ENCODE measurements at regions not wholly inside any gene's neighbourhood (a gene's known extent, or its start where the extent isn't known, plus 50 kb on each side); places are given as distances from the start of the nearest gene placed in this dataset.
"Not testable (repeated sequence)": the region's sequence is repeated elsewhere in the genome, so short reads cannot be mapped to it uniquely, and the experiment has no call there.

- DNase-seq: no peak
These were observed 260.6 kb downstream of the ANAPC1 start for GRCh38 chr2:111623380-111623779.

GRCh38 chr2:111624411-111625156 lies 259.4 kb downstream of the ANAPC1 start:
- DNase-seq: no peak

GRCh38 chr2:111625157-111625537 lies 258.8 kb downstream of the ANAPC1 start:
- DNase-seq: not testable (repeated sequence)

GRCh38 chr2:111626037-111626864 lies 257.7 kb downstream of the ANAPC1 start:
- no peak for DNase-seq

- DNase-seq: no peak
These were observed 257.2 kb downstream of the ANAPC1 start for GRCh38 chr2:111626865-111627163.

GRCh38 chr2:111627256-111627655 lies 256.7 kb downstream of the ANAPC1 start:
- no peak for DNase-seq

- no peak for DNase-seq
These were observed 255.8 kb downstream of the ANAPC1 start for GRCh38 chr2:111628221-111628620.

GRCh38 chr2:111629983-111630382 lies 254.0 kb downstream of the ANAPC1 start:
- no peak for DNase-seq

GRCh38 chr2:111632661-111633060 lies 251.3 kb downstream of the ANAPC1 start:
- DNase-seq: no peak

- DNase-seq: no peak
These were observed 250.8 kb downstream of the ANAPC1 start for GRCh38 chr2:111633189-111633588.

GRCh38 chr2:111633643-111634042 lies 250.3 kb downstream of the ANAPC1 start:
- DNase-seq: no peak

- no peak for DNase-seq
These were observed 249.8 kb downstream of the ANAPC1 start for GRCh38 chr2:111634050-111634794.

GRCh38 chr2:111634995-111635538 lies 248.9 kb downstream of the ANAPC1 start:
- no peak for DNase-seq

GRCh38 chr2:111636905-111637304 lies 247.1 kb downstream of the ANAPC1 start:
- DNase-seq: no peak

- DNase-seq: no peak
These were observed 245.6 kb downstream of the ANAPC1 start for GRCh38 chr2:111638274-111638877.

GRCh38 chr2:111640480-111640879 lies 243.5 kb downstream of the ANAPC1 start:
- no peak for DNase-seq

- DNase-seq: peak; percentile 28
These were observed 241.2 kb downstream of the ANAPC1 start for GRCh38 chr2:111642586-111643327.

- no peak for DNase-seq
These were observed 240.2 kb downstream of the ANAPC1 start for GRCh38 chr2:111643759-111644158.

- no peak for DNase-seq
These were observed 236.6 kb downstream of the ANAPC1 start for GRCh38 chr2:111647359-111647758.

- no peak for DNase-seq
These were observed 232.0 kb downstream of the ANAPC1 start for GRCh38 chr2:111652038-111652437.

GRCh38 chr2:111652681-111653080 lies 231.3 kb downstream of the ANAPC1 start:
- no peak for DNase-seq

Data from right kidney (tissue), 1 donor.